Keratinocyte (primary cell): ENCODE measurements at regions not wholly inside any gene's neighbourhood (a gene's known extent, or its start where the extent isn't known, plus 50 kb on each side); places are given as distances from the start of the nearest gene placed in this dataset.

Source experiments
- EZH2 ChIP-seq: IDR thresholded peaks from one replicate; pipeline ENCODE4 v1.6.1; 2012; ENCODE audit warnings: inconsistent platforms, mild to moderate bottlenecking, low read length, moderate library complexity
- TF ChIP-seq, protein P1 (sequence below), 3 experiments: IDR thresholded peaks in 1 of 3; conservative IDR thresholded peaks in 1 of 3; optimal IDR thresholded peaks in 1 of 3; 2 replicates in 2 of 3; 3 replicates in 1 of 3; pipeline versions ENCODE3 to v1.5.1; 2011; ENCODE audit warnings: low read length in 3 of 3, mild to moderate bottlenecking in 3 of 3, moderate library complexity in 2 of 3, control low read depth in 1 of 3, inconsistent platforms in 1 of 3; ENCODE audit not compliant: insufficient read depth in 2 of 3; ENCODE audit errors: extremely low read depth in 1 of 3

DNA sequence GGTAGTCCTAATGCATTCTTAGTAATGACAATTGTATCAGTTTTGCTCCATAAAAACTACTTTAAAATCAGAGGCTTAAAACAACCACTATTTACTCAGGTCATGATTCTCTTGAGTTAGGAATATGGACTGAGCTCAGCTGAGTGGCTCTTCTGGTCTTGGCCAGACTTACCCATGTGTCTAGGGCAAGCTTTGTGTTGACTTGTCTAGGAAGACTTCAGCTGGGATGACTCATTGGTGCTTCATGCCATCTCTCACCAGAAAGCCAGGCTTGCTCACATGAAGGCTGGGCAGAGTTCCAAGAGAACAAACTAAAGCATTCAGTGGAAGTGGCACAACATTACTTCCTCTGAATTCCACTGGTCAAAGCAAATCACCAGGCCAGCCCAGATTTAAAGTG, 155.3 kb downstream of the DHX35 start:
- TF ChIP-seq, protein P1, sequence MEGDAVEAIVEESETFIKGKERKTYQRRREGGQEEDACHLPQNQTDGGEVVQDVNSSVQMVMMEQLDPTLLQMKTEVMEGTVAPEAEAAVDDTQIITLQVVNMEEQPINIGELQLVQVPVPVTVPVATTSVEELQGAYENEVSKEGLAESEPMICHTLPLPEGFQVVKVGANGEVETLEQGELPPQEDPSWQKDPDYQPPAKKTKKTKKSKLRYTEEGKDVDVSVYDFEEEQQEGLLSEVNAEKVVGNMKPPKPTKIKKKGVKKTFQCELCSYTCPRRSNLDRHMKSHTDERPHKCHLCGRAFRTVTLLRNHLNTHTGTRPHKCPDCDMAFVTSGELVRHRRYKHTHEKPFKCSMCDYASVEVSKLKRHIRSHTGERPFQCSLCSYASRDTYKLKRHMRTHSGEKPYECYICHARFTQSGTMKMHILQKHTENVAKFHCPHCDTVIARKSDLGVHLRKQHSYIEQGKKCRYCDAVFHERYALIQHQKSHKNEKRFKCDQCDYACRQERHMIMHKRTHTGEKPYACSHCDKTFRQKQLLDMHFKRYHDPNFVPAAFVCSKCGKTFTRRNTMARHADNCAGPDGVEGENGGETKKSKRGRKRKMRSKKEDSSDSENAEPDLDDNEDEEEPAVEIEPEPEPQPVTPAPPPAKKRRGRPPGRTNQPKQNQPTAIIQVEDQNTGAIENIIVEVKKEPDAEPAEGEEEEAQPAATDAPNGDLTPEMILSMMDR (optimal IDR thresholded peaks at IDR 0.05 in 1 of 3, IDR thresholded peaks at IDR 0.05 in 1 of 3, conservative IDR thresholded peaks at IDR 0.05 in 1 of 3; ENCODE audit: extremely low read depth in 1 of 3, insufficient read depth in 2 of 3, low read length in 3 of 3): no peak
- no peak for TF ChIP-seq EZH2
